HK-2 (cell line): ENCODE measurements at regions not wholly inside any gene's neighbourhood (a gene's known extent, or its start where the extent isn't known, plus 50 kb on each side); places are given as distances from the start of the nearest gene placed in this dataset.

Source experiments
- DNase-seq: peaks from one replicate; pipeline ENCODE4 v3.0.0-alpha.2; 2018; ENCODE audit not compliant: unreplicated experiment

GRCh38 chr3:124576565-124577493, 153.4 kb upstream of the UMPS start:
- no peak for DNase-seq

- DNase-seq, result no peak
These were observed 152.6 kb upstream of the UMPS start for GRCh38 chr3:124577494-124578167.

- DNase-seq, result no peak
These were observed 150.6 kb upstream of the UMPS start for GRCh38 chr3:124579641-124580040.

- DNase-seq, result no peak
These were observed 148.1 kb upstream of the UMPS start for GRCh38 chr3:124582196-124582595.

GRCh38 chr3:124582621-124583395, 147.4 kb upstream of the UMPS start:
- DNase-seq, result no peak

- DNase-seq, result no peak
These were observed 146.1 kb upstream of the UMPS start for GRCh38 chr3:124584245-124584551.

- peak; percentile 69 for DNase-seq
These were observed 145.5 kb upstream of the UMPS start for GRCh38 chr3:124584552-124585391.

GRCh38 chr3:124586126-124587052, 143.9 kb upstream of the UMPS start:
- DNase-seq, result no peak

GRCh38 chr3:124587053-124587408, 143.2 kb upstream of the UMPS start:
- DNase-seq, result no peak

GRCh38 chr3:124588036-124588435, 142.2 kb upstream of the UMPS start:
- no peak for DNase-seq

GRCh38 chr3:124588794-124589193, 141.5 kb upstream of the UMPS start:
- no peak for DNase-seq

- DNase-seq, result no peak
These were observed 138.6 kb upstream of the UMPS start for GRCh38 chr3:124591699-124592098.

GRCh38 chr3:124592658-124593441, 137.4 kb upstream of the UMPS start:
- no peak for DNase-seq

- DNase-seq, result no peak
These were observed 136.8 kb upstream of the UMPS start for GRCh38 chr3:124593442-124593829.

- DNase-seq, result no peak
These were observed 135.7 kb upstream of the UMPS start for GRCh38 chr3:124594581-124594980.

GRCh38 chr3:124597273-124597672, 133.0 kb upstream of the UMPS start:
- DNase-seq, result no peak

- DNase-seq, result no peak
These were observed 132.3 kb upstream of the UMPS start for GRCh38 chr3:124597979-124598378.

- DNase-seq, result no peak
These were observed 131.0 kb upstream of the UMPS start for GRCh38 chr3:124599147-124599765.
